WERI-Rb-1 (cell line): ENCODE measurements at regions not wholly inside any gene's neighbourhood (a gene's known extent, or its start where the extent isn't known, plus 50 kb on each side); places are given as distances from the start of the nearest gene placed in this dataset.

Source experiments
- DNase-seq: peaks from one replicate; pipeline ENCODE4 v3.0.0-alpha.2; 2020
- H3K27ac ChIP-seq: fragments of 250-450 bp; sonication (Bioruptor Pico); 2 replicates; pipeline ENCODE4 v1.5.1; 2020; ENCODE audit warnings: mild to moderate bottlenecking, moderate library complexity
- H3K27me3 ChIP-seq: fragments of 250-450 bp; sonication (Bioruptor Pico); 2 replicates; pipeline ENCODE4 v1.5.1; 2021; ENCODE audit warnings: mild to moderate bottlenecking, low read depth, moderate library complexity; ENCODE audit not compliant: insufficient read depth, severe bottlenecking
- H3K36me3 ChIP-seq: fragments of 250-450 bp; sonication (Bioruptor Pico); 2 replicates; pipeline ENCODE4 v1.5.1; 2020; ENCODE audit warnings: mild to moderate bottlenecking, moderate library complexity
- H3K4me3 ChIP-seq: 2 replicates; pipeline ENCODE4 v1.5.1; 2011; ENCODE audit warnings: low read depth, mild to moderate bottlenecking, control low read depth, low read length
- H3K9me3 ChIP-seq: fragments of 250-450 bp; sonication (Bioruptor Pico); 2 replicates; pipeline ENCODE4 v1.5.1; 2021; ENCODE audit warnings: mild to moderate bottlenecking, moderate library complexity; ENCODE audit not compliant: severe bottlenecking
- CTCF ChIP-seq: IDR thresholded peaks from 2 replicates; pipeline ENCODE4 v1.5.1; 2011; ENCODE audit warnings: low read depth, mild to moderate bottlenecking, control low read depth, inconsistent platforms, low read length

DNA sequence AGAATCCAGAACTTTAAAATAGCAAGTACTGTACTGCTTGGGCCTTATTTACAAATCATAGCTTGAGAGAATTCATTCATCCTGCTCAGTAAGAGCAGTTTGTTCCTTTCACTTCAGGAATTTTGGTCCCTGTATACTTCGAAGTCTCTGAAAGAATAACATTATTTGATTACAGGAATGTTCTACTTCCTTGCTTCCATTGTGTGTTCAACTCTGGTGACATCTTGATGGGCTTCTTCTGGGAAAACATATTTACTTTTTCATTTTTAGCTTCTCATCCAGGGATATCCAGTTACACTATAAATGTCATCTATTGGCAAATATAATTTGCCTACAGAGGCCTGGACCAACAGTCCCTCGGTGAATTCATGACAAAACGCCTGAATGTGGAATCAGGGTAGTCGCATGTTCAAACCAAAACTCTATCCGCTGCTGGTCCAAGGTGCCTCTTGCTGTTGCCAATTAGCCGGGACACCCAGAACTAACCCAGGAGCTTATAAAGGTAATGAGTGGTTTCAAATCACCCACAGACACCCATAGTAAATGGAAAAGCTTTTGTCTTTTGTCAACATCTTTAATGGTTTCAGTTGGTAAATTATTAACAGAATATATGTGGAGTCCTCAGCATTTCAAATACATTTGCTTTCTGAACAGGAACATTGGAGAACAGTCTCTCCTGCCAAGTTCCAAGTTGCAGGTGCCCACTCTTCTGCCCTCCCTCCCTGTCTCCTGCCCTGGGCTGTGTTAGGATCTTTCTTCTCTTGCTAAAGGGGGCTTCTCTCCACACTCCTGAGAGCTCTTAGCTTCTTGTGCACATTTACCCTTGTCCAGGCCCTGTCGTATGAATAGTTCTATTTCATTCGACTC, 162.5 kb upstream of the CITED2 start:
- H3K4me3 ChIP-seq, result no peak overlapping the region
- no peak for DNase-seq
- no peaks in the 10 kb centered on the region for H3K9me3 ChIP-seq
- no peak for TF ChIP-seq CTCF
- no peaks in the 10 kb centered on the region for H3K27me3 ChIP-seq
- no peak overlapping the region for H3K27ac ChIP-seq
- no peaks in the 10 kb centered on the region for H3K36me3 ChIP-seq

GRCh38 chr6:139534472-139535115, 160.1 kb upstream of the CITED2 start:
- no peak for TF ChIP-seq CTCF
- no peak overlapping the region for H3K4me3 ChIP-seq
- H3K36me3 ChIP-seq, result no peaks in the 10 kb centered on the region
- no peak overlapping the region for H3K27ac ChIP-seq
- H3K9me3 ChIP-seq, result no peaks in the 10 kb centered on the region
- H3K27me3 ChIP-seq, result no peaks in the 10 kb centered on the region
- no peak for DNase-seq

DNA sequence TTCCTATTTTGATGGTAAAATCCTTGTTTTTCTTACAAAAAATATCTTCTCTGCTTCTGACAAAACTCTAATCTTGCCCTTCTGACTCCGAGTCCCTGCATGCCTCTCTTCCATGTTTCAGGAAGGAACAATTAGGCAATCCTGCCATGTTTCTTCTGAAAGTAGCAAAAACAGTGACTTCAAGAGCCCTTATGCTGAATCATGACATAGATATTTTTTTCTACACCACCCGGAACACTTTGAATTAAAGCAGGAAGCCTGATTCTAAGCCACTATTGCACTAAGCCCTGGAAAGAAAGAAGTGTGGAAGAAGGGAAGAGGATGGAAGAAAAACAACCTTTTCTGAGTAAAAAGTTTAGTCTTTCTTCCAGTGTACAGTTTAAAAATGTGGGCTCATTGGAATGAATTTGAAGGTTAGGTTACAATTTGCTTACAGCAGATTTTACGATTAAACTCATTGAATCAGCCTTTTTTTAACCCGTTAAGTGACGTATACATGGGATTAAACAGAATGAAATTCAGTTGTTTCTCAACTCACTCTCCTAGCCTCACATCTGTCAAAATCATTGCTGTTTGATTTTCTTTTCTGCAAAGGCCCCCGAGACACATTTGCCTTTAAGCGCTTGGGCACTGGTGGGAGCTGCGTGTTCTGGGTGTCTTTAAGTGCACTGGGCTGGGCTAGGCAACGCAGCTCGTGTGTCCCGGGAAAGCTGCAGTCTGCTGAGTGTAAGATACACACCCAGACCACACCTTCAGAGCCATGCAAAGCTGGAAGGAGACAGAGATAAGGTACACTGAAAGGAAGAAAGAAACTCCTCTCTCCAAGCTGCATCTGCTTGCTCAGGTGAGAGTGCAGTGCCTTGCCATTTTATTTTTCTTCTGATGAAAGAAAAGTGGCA, 159.4 kb upstream of the CITED2 start:
- H3K27me3 ChIP-seq, result no peaks in the 10 kb centered on the region
- TF ChIP-seq CTCF, result no peak
- H3K4me3 ChIP-seq, result no peak overlapping the region
- DNase-seq, result no peak
- H3K9me3 ChIP-seq, result no peaks in the 10 kb centered on the region
- no peak overlapping the region for H3K27ac ChIP-seq
- H3K36me3 ChIP-seq, result no peaks in the 10 kb centered on the region

GRCh38 chr6:139533171-139533570, 158.7 kb upstream of the CITED2 start:
- no peak overlapping the region for H3K27ac ChIP-seq

More at GRCh38 chr6:139533171-139533570, 158.7 kb upstream of the CITED2 start:
- TF ChIP-seq CTCF, result no peak
- Histone ChIP-seq H3K36me3 (no peaks in the 10 kb centered on the region), H3K27me3 (no peaks in the 10 kb centered on the region), H3K4me3 (no peak overlapping the region), H3K9me3 (no peaks in the 10 kb centered on the region)
- DNase-seq, result no peak
